A673 (cell line): ENCODE measurements at regions not wholly inside any gene's neighbourhood (a gene's known extent, or its start where the extent isn't known, plus 50 kb on each side); places are given as distances from the start of the nearest gene placed in this dataset.

Experiments used
- CTCF ChIP-seq: fragments of 300-800, 200-600 bp; sonication (generic); conservative IDR thresholded peaks from 2 replicates; pipeline ENCODE4 v1.5.1; 2017; ENCODE audit warnings: low read depth, mild to moderate bottlenecking, antibody characterized with exemption, low read length, moderate library complexity, mixed read lengths
- EZH2 ChIP-seq: fragments of 200-600 bp; sonication (generic); IDR thresholded peaks from 2 replicates; pipeline ENCODE4 v1.6.1; 2017; ENCODE audit warnings: borderline replicate concordance, low read depth, mild to moderate bottlenecking, mixed read lengths, antibody characterized with exemption, low read length; ENCODE audit not compliant: poor library complexity, severe bottlenecking

- TF ChIP-seq CTCF (no peak), EZH2 (no peak)
Observed at GRCh38 chr2:64234150-64234549, 89.9 kb upstream of the PELI1 start.
